Middle frontal gyrus (tissue), 1 donor: ENCODE measurements at regions not wholly inside any gene's neighbourhood (a gene's known extent, or its start where the extent isn't known, plus 50 kb on each side); places are given as distances from the start of the nearest gene placed in this dataset.

Source experiments
- DNase-seq: peaks from one replicate; pipeline ENCODE4 v3.0.0-alpha.2; 2015; ENCODE audit warnings: low spot score; ENCODE audit errors: extremely low spot score

DNA sequence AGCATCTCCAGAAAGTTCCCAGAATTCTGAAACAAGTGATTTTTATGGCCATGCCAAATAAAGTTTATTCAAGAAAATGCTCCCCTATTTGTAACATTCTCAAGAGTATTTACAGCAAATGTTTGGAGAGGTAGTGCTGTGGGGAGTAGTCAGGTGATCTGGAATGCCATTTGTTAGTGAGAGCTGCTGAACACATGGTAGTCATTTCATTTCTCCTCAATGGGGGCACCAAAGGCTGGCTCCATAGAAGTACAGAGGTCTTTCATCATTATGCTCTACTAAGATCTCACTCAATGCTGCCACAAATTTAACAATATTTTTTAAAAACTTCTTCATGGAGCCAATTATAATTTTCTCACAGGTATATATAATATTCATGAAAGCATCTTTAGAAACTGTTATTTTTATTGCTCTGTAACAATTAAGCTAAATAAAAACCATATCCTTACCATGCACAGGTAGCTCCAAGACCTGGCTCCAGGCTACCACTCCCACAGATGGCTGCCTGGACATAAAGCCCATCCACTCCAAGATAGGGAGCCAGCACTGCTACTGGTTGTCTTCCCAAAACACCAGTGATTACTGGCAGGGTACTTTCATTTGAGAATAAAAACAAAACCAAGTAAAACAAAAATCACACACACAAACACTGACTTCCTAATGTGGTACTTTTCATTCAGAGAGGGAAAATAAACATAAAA is 200.8 kb downstream of the PLK2 start:
- DNase-seq: no peak

- DNase-seq: no peak
Measured at GRCh38 chr5:58255970-58256369, 203.9 kb downstream of the PLK2 start.

DNA sequence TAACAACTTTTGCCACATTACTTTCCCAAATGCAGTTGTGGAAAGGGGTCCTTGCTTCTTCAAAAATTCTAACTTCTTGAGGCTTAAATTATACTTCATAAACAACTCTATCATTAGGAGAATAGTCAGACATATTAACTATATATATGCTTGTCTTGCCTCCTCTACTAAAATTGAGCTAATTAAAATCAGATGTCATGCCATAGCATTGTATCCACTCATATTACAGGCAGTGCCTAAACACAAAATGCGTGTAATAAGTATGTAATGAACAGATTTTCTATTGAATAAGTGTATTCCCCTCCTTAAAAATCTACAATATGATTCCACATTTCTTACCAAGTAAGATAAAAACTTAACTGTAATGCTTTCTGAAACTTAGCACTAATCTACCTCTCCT is 204.5 kb downstream of the PLK2 start:
- DNase-seq: no peak

DNA sequence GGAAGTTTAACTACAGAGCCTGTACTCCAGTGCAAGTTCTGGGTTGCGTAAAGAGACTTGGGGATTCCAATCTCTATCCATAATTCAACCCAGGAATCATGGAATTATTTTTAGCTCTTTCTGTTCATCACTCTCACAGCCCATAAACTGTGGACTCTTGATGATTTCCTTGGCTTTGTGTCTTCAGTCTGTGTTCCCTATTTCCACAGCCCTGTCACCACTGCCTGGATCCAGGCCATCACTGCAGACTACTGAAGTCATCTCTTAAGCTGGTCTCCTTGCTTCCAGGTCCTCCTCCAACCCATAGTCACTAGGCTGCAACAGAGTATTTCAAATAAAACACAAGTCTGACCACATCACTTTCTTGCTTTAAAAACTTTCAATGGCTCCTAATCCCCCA is 211.7 kb downstream of the PLK2 start:
- no peak for DNase-seq

- DNase-seq: no peak
Measured at GRCh38 chr5:58246461-58246944, 213.4 kb downstream of the PLK2 start.

DNA sequence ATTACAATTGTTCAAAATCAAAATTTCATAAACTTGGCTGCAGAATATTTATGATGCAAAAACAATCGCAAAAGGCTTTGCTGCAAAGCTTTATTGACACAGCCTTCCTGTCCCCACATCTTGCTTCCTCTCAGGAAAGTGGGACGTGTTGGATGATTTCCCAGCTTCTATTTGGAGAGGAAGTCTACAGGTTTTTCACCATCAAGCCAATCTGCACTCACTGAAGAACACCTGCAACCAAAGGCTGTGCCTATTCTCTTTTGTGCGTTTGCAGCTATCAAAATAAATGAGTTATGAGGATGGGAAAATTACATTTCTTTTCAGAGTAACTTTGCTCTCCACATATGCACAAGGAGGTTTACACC is 214.4 kb downstream of the PLK2 start:
- no peak for DNase-seq

DNA sequence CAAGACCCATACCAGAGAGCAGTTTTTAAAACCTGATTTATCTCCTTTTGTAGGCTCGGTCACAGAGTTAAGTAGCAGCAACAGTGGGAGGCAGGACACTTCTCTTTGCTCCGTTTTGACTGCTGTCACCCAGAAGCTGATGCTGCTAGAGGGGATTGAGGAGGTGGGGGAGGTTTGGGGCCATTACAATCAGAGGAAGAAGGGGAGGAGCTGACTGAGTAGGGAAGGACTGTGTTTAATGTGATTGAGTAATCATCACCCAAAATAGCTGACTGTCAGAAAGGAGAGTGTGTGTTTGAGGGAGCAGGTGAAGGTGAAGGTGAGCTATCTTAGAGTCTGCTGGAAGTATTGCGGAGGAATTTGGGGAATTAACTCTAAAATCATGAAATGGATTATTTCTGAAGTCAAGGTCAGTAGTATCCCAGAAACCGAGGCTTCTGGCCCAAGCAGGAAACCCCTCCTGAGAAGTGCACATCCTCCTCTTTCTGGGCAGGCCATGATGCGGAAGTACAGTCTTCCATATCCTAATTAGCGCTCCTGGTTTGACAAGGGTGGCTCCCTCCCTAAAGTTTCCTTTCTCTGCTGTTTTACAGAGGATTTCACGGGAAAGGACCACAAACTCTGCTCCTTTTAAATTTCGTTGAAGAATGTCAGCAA is 214.9 kb downstream of the PLK2 start:
- DNase-seq: no peak

DNA sequence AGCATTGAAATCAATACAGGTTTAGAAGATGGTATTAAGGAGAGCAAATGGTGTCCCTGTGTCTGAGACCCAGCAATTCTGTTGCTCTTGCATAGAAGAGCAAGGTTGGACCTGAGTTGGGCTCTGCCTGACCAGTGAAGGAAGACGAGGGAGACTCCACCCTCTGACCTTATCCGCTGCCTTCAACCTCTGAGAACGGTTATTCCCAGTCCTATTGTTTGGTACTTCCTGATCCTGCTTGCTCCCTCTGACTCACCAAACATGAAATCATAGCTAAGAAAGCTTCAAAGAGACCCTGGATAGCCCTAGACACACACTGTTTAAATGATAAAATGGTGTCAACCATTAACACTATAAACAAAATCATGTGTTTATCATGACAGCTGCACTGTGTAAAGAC is 218.5 kb downstream of the PLK2 start:
- DNase-seq: no peak

- DNase-seq: no peak
Measured at GRCh38 chr5:58240322-58240721, 219.6 kb downstream of the PLK2 start.

DNA sequence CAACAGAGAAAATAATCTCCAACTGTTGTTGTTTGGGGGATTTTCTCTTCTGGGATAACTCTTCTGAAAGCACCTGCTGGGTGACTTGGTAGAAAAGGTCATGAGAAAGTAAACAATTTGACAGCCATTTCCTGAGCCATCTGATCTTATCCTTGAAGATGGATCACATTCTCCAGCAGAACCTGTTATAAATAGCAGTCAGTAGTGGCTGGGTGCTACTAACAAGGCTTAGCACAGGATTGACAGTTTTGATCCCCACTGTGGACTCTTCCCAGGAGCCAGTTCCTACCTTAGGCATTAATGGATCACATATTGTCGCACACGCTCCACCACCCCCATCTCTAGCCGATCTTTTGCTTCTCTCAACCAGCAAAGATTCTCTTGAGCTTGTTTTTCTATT is 220.2 kb downstream of the PLK2 start:
- no peak for DNase-seq

DNA sequence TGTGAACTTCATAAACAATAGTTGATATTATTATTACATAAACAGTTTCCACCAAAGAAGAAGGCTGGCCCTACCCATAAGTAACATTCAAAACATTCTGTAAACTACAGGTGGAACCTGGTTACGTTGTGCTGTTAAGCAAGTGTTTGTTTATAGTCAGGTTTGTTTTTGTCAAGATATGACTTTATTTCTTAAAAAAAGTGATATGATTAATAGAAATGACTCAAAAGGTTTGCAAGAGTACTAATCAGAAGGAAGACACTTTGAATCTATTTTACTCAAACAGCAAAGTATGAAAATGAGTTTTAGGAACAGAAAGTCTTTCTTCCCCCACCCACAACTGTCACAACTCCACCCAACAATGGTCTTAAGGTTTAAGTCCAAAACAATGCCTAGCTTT is 220.8 kb downstream of the PLK2 start:
- DNase-seq: no peak

- DNase-seq: no peak
Measured at GRCh38 chr5:58236498-58236897, 223.4 kb downstream of the PLK2 start.

- no peak for DNase-seq
Measured at GRCh38 chr5:58235299-58235698, 224.6 kb downstream of the PLK2 start.

- DNase-seq: no peak
Measured at GRCh38 chr5:58232130-58232529, 227.8 kb downstream of the PLK2 start.

DNA sequence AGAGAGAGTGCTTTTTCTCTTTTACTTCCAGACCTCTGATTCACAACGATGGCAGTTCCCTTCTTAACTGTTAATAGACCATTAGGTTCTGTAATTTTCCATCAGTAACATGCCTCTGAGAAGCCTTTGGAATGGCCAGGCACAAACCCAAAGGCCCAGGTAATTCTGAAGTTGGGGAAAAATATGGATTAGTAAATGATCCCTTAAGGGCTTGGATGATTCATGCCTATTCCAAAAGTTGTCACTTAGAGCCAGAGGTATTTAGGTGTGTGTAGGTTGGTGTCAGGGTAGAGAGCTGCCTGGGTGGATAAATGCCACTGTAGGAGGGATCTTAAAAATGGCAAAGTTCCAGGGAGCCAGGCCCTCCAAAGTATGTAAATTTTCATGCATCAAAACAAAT is 228.8 kb downstream of the PLK2 start:
- DNase-seq: no peak

DNA sequence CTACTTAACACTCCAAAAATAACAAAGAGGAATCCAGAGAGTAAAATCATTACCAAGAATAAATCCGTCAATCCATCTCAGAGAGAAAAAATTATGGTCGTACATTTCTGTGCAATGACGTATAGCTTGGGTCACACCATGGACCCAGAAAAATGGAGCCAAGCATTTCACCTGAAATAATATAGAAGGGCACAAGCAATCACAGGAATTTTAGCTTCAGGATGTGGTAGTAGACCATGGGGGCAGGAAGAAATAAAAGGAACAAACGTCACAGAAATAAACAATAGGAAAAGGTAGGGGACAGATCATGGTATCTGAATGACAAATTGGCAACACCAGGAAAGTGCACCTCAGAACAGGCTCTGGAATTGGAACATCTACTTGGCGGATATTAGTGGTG is 231.0 kb downstream of the PLK2 start:
- no peak for DNase-seq

- DNase-seq: no peak
Measured at GRCh38 chr5:58227858-58228257, 232.0 kb downstream of the PLK2 start.

DNA sequence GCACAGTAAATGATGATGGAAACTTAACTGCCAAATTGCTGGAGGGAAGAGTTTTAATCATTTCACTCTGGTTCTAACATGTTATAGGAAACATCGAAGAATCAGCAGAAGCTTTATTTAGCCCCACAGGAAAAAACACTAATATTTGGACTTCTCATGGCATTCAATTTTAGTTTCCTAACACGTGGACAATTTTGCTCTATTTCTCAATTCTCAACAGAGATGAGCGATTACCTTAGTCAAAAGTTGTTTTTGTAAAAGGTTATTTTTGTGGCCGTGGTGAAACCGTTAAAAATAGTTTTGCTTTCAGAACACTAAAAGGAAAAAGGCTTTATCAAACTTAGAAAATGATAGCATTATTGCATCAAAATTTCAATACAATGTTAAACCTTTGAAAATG is 235.2 kb downstream of the PLK2 start:
- DNase-seq: no peak

DNA sequence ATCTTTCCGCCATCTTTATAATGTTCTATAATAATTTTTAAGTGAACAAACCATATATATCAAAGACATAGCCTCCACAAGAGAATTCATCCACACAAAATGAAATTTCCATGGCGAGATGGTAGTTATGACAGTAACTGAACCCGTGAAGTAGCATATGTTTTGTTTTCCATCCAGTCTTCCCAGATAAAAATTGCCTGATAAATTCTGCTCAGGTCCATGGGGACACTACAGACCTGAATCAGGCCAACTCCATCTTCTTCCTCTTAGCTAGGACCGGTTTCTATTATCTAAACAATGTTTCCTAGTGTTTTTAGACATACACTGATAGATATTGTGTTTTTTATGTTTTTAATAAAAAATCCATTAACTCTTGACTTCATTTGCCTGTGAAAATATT is 235.7 kb downstream of the PLK2 start:
- no peak for DNase-seq

DNA sequence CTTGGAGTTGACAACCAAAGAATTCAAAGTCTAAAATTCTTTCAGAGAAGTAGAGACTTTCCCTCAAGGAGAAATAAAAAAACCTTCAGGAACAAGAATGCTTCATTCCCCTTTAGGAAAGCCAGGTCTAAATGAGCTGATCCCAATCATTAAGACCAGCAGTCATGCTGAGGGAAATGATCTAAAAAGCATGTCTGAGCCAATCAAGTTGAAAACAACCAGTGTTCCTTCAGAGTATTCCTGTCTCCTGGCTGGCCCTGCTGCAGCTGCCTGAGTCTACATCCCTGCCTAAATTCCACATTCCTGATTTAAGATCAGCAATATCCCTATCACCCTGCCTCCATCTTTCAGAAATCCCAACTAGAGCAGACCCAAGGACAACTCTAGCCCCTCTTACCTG is 244.5 kb downstream of the PLK2 start:
- no peak for DNase-seq

GRCh38 chr5:58211441-58211840 is 248.4 kb downstream of the PLK2 start:
- no peak for DNase-seq

- no peak for DNase-seq
Measured at GRCh38 chr5:58208674-58209073, 251.2 kb downstream of the PLK2 start.

- DNase-seq: no peak
Measured at GRCh38 chr5:58207076-58207475, 252.8 kb downstream of the PLK2 start.
